ENCODE measurements at regions not wholly inside any gene's neighbourhood (a gene's known extent, or its start where the extent isn't known, plus 50 kb on each side); places are given as distances from the start of the nearest gene placed in this dataset.

DNA sequence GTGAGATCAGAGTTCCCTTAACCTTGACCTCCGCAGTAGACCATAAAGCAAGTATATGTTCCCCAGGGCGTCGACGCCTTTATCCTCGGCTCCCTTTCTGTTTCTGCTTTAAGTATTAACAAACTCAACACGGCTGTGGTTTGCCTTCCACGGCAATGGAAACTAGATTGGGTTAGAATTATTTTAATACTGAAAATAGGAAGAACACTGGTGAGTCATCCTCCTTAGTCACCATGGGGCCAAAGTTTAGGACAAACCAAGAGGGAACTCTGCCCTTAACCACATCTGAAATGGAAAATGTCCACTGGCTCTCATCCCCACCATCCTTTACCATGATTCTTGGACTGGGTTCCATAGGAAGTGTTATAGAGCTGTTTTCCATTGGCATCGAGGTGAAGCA lies 386.1 kb downstream of the ACTL7B start:
- no peak overlapping the region for H3K27ac ChIP-seq
- H3K27me3 ChIP-seq (ENCODE audit: insufficient read depth in 3 of 3, low read length in 2 of 3) = no peaks in the 10 kb centered on the region
- H3K9me3 ChIP-seq = no peaks in the 10 kb centered on the region
- H3K4me3 ChIP-seq = no peak overlapping the region
- TF ChIP-seq, protein P1, sequence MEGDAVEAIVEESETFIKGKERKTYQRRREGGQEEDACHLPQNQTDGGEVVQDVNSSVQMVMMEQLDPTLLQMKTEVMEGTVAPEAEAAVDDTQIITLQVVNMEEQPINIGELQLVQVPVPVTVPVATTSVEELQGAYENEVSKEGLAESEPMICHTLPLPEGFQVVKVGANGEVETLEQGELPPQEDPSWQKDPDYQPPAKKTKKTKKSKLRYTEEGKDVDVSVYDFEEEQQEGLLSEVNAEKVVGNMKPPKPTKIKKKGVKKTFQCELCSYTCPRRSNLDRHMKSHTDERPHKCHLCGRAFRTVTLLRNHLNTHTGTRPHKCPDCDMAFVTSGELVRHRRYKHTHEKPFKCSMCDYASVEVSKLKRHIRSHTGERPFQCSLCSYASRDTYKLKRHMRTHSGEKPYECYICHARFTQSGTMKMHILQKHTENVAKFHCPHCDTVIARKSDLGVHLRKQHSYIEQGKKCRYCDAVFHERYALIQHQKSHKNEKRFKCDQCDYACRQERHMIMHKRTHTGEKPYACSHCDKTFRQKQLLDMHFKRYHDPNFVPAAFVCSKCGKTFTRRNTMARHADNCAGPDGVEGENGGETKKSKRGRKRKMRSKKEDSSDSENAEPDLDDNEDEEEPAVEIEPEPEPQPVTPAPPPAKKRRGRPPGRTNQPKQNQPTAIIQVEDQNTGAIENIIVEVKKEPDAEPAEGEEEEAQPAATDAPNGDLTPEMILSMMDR (IDR thresholded peaks at IDR 0.05) = no peak
- intact Hi-C loops (cut with DNase I) = loop anchor here in 1 of 2 donors (5.0 to 10.0 kb wide), 4 partner anchors 83 to 985 kb away; partner anchors contain the start of gene KLF4
- DNase-seq (no peak), ATAC-seq (no peak)
- WGBS, 3 donors = 74 to 92% (median 87%) methylated on average over 8 of the region's 8 CpGs
- H3K36me3 ChIP-seq (ENCODE audit: insufficient read depth in 1 of 2, low read depth in 1 of 2) = no peaks in the 10 kb centered on the region
- peaks cover 26% of the 10 kb centered on the region for H3K4me1 ChIP-seq

DNA sequence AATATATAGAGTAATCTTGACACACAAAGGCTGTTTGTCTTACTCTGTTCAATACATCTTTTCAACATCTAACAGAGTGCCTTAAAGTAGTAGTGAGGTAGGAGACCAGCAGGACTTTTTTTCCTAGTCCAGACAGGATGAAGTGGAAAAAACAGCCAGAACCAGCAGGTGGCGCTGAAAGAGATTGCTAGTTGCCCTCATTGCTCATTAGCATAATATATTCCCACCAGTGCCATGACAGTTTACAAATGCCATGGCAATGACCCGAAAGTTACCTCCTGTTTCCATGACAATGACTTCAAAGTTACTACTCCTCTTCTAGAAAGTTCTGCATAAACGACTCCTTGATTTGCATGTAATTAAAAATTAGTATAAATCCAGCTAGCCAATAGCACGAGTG lies 387.4 kb downstream of the ACTL7B start:
- ATAC-seq = peak; percentile 36 to 61 (median 55)
- Histone ChIP-seq H3K27ac (peak overlapping the region; percentile 43), H3K9me3 (no peaks in the 10 kb centered on the region)

DNA sequence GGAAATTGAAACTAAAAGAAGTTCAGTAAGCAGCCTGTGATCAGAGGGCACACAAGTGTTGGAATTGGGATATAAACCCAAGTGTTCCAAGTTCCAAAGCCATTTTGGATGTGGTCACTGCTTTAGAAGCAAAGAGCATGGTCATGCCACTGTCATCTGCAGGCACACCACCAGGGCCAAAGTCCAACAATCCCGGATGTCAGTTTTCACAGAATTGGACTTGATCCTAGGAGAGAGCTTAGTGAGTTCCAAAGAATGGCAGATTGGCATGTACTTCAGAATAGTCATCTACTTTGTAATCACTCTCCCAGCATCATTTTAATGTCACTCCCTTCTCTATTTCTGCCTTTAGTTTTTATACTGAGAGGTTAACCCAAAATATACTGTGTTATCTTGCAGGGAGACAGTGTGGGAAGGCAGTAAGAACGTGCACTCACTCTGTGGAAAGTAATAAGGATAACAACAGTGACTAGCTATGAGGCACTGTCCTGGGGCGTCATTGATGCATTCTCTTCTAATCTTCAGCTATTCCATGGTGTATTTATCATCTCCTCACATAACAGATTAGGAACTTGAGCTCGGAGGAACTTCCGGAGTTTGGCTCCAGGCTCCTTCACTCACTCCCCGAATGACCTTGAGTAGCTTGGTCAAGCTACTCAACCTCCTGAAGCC lies 388.0 kb downstream of the ACTL7B start:
- H3K36me3 ChIP-seq (ENCODE audit: insufficient read depth in 1 of 2, low read depth in 1 of 2) = no peaks in the 10 kb centered on the region
- H3K9me3 ChIP-seq = no peaks in the 10 kb centered on the region
- no peak overlapping the region for H3K4me3 ChIP-seq
- peaks cover 13% of the 10 kb centered on the region for H3K4me1 ChIP-seq
- no peaks in the 10 kb centered on the region for H3K27me3 ChIP-seq (ENCODE audit: insufficient read depth in 3 of 3, low read length in 2 of 3)
- intact Hi-C loops (cut with DNase I) = loop anchor here in 1 of 2 donors (5.0 kb wide), 1 partner anchor 100 kb away; no protein-coding TSS in a partner anchor
- 22 to 33% (median 33%) methylated on average over 6 of the region's 6 CpGs for WGBS, 3 donors
- ATAC-seq (peak; percentile 70 to 92 (median 84)), DNase-seq (peak in 1 of 2 donors; percentile 58)
- TF ChIP-seq, protein P1 (IDR thresholded peaks at IDR 0.05) = no peak
- peak overlapping the region; percentile 43 for H3K27ac ChIP-seq

More for the DNA sequence above, 387.4 kb downstream of the ACTL7B start:
- WGBS, 3 donors = 63 to 88% (median 69%) methylated on average over 4 of the region's 4 CpGs
- no peak overlapping the region for H3K4me3 ChIP-seq
- DNase-seq = peak; percentile 45 to 61
- H3K4me1 ChIP-seq = peaks cover 18% of the 10 kb centered on the region
- intact Hi-C loops (cut with DNase I) = loop anchor here in 1 of 2 donors (5.0 kb wide), 1 partner anchor 99 kb away; no protein-coding TSS in a partner anchor
- no peaks in the 10 kb centered on the region for H3K27me3 ChIP-seq (ENCODE audit: insufficient read depth in 3 of 3, low read length in 2 of 3)
- H3K36me3 ChIP-seq (ENCODE audit: insufficient read depth in 1 of 2, low read depth in 1 of 2) = no peaks in the 10 kb centered on the region
- TF ChIP-seq, protein P1 (IDR thresholded peaks at IDR 0.05) = peak; percentile 45

DNA sequence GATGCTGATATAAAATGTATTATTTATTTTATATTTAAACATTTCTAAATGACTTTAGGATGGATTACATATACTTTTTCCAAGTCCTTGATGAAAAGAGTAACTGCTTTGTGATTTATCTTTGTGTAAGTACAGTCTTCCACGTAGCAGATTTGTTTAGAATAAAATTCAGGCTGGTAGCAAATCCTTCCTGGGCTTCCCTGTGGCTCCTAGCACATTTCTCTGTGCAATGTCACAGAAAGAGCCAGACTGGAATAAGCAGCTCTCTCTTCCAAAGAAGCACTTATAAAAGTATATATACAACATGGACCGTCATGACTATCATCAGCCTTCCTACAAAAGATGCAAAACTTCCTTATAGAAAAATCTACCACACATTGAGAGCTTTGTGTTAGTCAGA lies 388.6 kb downstream of the ACTL7B start:
- 51 to 57% (median 53%) methylated on average over 2 of the region's 2 CpGs for WGBS, 3 donors
- ATAC-seq (no peak), DNase-seq (no peak)
- H3K4me3 ChIP-seq = no peak overlapping the region
- H3K9me3 ChIP-seq = no peaks in the 10 kb centered on the region
- no peaks in the 10 kb centered on the region for H3K36me3 ChIP-seq (ENCODE audit: insufficient read depth in 1 of 2, low read depth in 1 of 2)
- H3K27ac ChIP-seq = peak overlapping the region; percentile 43
- H3K4me1 ChIP-seq = peaks cover 11% of the 10 kb centered on the region
- TF ChIP-seq, protein P1 (IDR thresholded peaks at IDR 0.05) = no peak
- intact Hi-C loops (cut with DNase I) = loop anchor here in 1 of 2 donors (5.0 kb wide), 1 partner anchor 100 kb away; no protein-coding TSS in a partner anchor
- no peaks in the 10 kb centered on the region for H3K27me3 ChIP-seq (ENCODE audit: insufficient read depth in 3 of 3, low read length in 2 of 3)
